ENCODE measurements at regions not wholly inside any gene's neighbourhood (a gene's known extent, or its start where the extent isn't known, plus 50 kb on each side); places are given as distances from the start of the nearest gene placed in this dataset.

DNA sequence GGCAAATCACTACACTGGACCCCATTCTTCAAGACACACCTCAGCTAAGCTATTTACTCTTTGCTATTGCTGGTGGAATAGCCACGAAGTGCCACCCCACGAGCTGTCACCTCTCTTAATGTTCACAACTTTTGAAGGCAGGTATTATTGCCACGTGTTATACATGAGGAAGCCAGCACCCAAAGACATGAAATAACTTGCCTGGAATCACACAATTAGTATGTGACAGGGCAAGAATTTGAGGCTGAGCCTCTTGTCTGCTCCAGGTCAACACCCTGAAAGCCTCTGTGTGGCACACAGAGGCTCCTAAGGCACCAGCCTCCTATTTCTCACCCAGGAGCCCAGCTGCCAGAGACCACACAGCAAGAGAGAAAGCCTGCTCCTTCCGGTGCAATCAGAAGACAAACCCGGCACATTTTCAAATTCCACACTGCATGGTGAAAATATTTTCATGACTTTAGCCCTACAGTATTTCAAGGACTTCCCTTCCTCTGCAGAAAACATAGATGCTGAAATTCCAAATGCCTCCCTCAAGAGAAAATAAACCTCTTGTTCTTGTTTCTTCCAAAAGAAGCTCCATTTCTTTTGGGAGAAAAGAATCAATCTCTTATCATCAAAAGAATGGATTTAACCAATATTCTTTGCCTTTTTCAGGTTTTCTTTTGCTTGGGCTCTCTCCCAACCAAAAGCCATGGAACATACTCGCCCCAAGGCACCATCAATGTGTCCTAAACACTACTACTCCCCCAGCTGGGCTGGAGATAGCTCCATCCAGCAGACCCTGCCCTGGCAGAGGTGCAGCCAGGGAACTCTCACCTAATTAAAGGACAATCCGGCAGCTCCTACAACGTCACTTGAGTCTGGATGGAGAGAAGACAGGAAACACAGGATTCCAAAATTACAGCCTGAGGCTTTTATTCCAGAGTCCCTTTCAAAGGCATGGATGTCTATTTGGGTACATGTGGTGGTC, 84.7 kb upstream of the THBS1 start:
- Histone ChIP-seq H3K27ac (ENCODE audit: low read depth, low read length) (no peak overlapping the region), H3K9me3 (ENCODE audit: control insufficient read depth, insufficient read depth, low read length) (peaks cover 2% of the 10 kb centered on the region; the same call in 1 of the 2 replicates), H3K27me3 (ENCODE audit: control insufficient read depth, insufficient read depth, low read length) (no peaks in the 10 kb centered on the region), H3K4me3 (ENCODE audit: low read depth, low read length) (no peak overlapping the region)
- TF ChIP-seq, protein P1, sequence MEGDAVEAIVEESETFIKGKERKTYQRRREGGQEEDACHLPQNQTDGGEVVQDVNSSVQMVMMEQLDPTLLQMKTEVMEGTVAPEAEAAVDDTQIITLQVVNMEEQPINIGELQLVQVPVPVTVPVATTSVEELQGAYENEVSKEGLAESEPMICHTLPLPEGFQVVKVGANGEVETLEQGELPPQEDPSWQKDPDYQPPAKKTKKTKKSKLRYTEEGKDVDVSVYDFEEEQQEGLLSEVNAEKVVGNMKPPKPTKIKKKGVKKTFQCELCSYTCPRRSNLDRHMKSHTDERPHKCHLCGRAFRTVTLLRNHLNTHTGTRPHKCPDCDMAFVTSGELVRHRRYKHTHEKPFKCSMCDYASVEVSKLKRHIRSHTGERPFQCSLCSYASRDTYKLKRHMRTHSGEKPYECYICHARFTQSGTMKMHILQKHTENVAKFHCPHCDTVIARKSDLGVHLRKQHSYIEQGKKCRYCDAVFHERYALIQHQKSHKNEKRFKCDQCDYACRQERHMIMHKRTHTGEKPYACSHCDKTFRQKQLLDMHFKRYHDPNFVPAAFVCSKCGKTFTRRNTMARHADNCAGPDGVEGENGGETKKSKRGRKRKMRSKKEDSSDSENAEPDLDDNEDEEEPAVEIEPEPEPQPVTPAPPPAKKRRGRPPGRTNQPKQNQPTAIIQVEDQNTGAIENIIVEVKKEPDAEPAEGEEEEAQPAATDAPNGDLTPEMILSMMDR (IDR thresholded peaks at IDR 0.05; ENCODE audit: low read depth, low read length): no peak
- DNase-seq (ENCODE audit: low read depth, low spot score): no peak
- CTCF ChIA-PET: no interaction called here
- POLR2A ChIA-PET: interaction anchor here (1.4 kb wide), 1 partner anchor 85 kb away, joined by 5 read pairs; the partner anchor contains the start of gene THBS1

DNA sequence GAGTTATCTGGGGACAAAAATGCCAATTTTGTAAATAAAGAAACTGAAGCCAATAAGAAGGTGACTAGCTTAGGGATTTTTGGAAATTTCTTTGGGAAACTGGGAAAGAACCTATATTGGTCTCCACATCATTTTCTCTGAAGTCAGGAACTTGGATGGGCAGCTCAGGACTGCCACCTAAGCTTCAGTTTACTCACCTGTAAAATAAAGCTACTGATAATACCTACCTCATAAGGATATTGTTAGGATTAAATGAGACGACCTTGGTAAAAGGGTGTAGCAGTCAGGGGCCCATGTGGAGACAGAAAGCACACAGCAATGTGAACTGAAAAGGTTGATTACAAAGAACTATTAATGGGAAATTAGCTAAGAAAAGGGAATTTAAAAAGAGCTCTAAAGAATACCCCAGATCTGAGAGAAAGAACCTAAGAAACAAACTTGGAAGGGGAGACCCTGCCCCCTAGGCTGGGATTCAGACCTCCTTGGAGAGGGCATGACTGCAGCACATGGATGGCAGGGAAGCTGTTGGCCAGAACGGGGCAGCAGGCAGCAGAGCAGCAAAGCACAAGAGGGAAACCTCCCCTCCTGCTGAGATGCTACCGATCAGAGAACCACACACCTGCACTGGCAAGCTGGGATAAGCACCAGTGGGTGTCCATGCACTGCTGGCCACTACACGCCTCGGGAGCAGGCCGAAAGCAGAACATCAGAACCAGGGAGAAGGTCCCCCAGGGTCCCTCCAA, 83.7 kb upstream of the THBS1 start:
- CTCF ChIA-PET: interaction anchor here (1.4 kb wide), 1 partner anchor 14 kb away, joined by 3 read pairs; no protein-coding TSS in a partner anchor

DNA sequence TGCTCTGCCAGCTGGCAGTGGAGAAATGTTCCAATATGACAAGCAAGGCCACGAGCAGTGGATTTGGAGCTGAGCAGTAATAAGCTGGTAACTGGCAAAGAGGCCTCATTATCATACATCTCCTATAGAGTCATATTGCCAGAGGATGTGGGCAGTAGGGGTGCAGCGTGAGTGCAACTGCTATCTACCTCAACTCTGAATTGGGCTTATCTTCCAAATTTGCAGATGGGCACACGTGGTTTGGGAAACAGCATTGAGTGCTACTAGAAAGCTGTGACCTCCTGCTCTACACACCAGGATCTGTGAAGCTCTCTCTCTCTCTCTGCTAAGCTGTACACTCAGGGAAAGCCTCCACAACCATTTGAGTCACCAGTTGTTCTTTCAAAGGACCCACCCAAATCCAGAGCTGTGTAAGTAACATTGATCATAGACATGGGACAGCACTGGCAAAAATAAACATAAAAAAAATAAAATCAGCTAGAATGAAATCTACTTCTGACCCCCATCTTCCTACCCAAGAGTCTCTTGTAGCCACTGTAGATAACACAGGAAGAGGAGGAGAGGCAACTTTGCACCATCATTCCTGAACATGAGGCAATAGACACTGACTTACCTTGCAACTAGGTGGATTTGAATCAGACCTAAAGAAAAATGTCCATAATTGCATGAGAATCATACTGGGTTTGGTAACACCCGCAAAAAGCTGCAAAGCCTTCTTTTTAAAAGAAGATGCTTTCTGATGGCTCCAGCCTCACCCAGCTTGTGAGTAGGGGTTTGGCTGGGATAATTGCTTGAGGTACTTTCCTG, 82.9 kb upstream of the THBS1 start:
- Histone ChIP-seq H3K4me3 (ENCODE audit: low read depth, low read length) (no peak overlapping the region), H3K9me3 (ENCODE audit: control insufficient read depth, insufficient read depth, low read length) (peaks cover 2% of the 10 kb centered on the region; the same call in 1 of the 2 replicates), H3K27ac (ENCODE audit: low read depth, low read length) (no peak overlapping the region), H3K27me3 (ENCODE audit: control insufficient read depth, insufficient read depth, low read length) (no peaks in the 10 kb centered on the region)
- CTCF ChIA-PET: interaction anchor here (1.4 kb wide), 1 partner anchor 13 kb away, joined by 3 read pairs; no protein-coding TSS in a partner anchor
- TF ChIP-seq, protein P1 (IDR thresholded peaks at IDR 0.05; ENCODE audit: low read depth, low read length): no peak
- POLR2A ChIA-PET: interaction anchor here (2.4 kb wide), 1 partner anchor 83 kb away, joined by 10 read pairs; the partner anchor contains the start of gene THBS1
- no peak for DNase-seq (ENCODE audit: low read depth, low spot score)

More for the DNA sequence above, 83.7 kb upstream of the THBS1 start:
- POLR2A ChIA-PET: interaction anchor here (1.4 kb wide), 1 partner anchor 84 kb away, joined by 5 read pairs; the partner anchor contains the start of gene THBS1
- H3K4me3 ChIP-seq (ENCODE audit: low read depth, low read length): no peak overlapping the region
- no peak for DNase-seq (ENCODE audit: low read depth, low spot score)
- no peak overlapping the region for H3K27ac ChIP-seq (ENCODE audit: low read depth, low read length)
- H3K27me3 ChIP-seq (ENCODE audit: control insufficient read depth, insufficient read depth, low read length): no peaks in the 10 kb centered on the region
- H3K9me3 ChIP-seq (ENCODE audit: control insufficient read depth, insufficient read depth, low read length): peaks cover 2% of the 10 kb centered on the region; the same call in 1 of the 2 replicates
- TF ChIP-seq, protein P1 (IDR thresholded peaks at IDR 0.05; ENCODE audit: low read depth, low read length): no peak

DNA sequence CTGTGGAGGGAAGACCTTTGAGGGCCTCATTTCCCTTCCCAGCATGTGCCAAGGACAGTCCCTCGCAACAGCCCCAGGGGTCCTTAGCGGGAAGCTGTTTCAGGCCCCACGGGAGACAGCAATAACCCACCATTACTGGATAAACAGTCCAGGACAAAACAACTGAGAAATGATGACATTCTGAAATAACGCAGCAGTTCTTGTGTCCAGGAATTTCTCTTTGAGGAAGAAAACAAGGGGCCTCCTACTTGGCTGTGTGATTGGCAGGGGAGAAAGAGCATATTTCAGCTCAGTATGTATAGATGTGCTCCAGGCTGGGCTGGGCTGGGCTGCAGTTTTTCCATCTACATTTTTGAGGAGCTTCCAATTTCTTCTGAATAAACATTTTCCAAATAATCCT, 82.2 kb upstream of the THBS1 start:
- H3K27ac ChIP-seq (ENCODE audit: low read depth, low read length): no peak overlapping the region
- CTCF ChIA-PET: interaction anchor here (1.4 kb wide), 1 partner anchor 13 kb away, joined by 3 read pairs; no protein-coding TSS in a partner anchor

More for the DNA sequence above, 82.2 kb upstream of the THBS1 start:
- Histone ChIP-seq H3K4me3 (ENCODE audit: low read depth, low read length) (no peak overlapping the region), H3K9me3 (ENCODE audit: control insufficient read depth, insufficient read depth, low read length) (peaks cover 2% of the 10 kb centered on the region; the same call in 1 of the 2 replicates), H3K27me3 (ENCODE audit: control insufficient read depth, insufficient read depth, low read length) (no peaks in the 10 kb centered on the region)
- POLR2A ChIA-PET: interaction anchor here (0.8 to 2.4 kb wide), 2 partner anchors 80 to 82 kb away, joined by 3 to 10 read pairs; partner anchors contain the start of gene THBS1
- DNase-seq (ENCODE audit: low read depth, low spot score): no peak
- TF ChIP-seq, protein P1 (IDR thresholded peaks at IDR 0.05; ENCODE audit: low read depth, low read length): no peak
